ENCODE measurements at regions not wholly inside any gene's neighbourhood (a gene's known extent, or its start where the extent isn't known, plus 50 kb on each side); places are given as distances from the start of the nearest gene placed in this dataset.

GRCh38 chr4:19417256-19417655 is 834.4 kb upstream of the SLIT2 start:
- DNase-seq (ENCODE audit: low read depth, low spot score), result no peak

DNA sequence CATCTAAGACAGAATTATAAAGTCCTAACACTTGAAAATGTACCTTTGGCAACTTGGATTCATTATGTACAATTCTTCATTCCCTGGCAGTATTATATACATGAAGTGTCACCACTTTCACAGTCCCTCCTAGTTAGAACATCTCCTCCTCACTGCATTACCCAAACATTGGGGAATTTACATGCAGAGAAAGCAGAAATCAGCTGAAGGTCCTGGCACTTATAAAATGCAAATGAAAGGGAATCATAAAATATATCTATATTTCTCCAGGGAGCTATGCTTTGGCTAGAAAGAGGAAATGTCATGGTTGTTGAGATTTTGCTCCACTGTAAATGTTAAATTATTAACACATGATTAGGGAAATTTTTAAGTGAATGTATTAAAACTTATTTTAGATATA is 835.6 kb upstream of the SLIT2 start:
- no peak for DNase-seq (ENCODE audit: low read depth, low spot score)

- no peak for DNase-seq (ENCODE audit: low read depth, low spot score)
Measured at GRCh38 chr4:19408490-19408889, 843.2 kb upstream of the SLIT2 start.

DNA sequence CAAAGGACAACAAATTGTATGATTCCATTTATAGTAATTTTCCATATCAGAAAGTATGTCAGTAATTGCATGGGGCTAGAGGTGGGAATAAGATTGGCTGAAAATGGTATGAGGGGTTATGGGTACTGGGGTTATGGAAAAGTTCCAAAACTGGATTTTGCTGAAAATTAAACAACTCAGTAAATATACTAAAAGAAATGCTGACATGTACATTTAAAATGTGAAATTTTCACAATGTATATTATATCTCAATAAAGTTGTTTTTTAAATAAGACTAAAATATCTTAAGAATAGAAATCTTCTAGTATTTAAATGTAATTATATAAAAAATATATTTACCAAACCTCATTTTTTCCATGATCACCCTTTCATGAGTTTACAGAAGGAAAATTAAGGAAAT is 844.9 kb upstream of the SLIT2 start:
- DNase-seq (ENCODE audit: low read depth, low spot score), result no peak

DNA sequence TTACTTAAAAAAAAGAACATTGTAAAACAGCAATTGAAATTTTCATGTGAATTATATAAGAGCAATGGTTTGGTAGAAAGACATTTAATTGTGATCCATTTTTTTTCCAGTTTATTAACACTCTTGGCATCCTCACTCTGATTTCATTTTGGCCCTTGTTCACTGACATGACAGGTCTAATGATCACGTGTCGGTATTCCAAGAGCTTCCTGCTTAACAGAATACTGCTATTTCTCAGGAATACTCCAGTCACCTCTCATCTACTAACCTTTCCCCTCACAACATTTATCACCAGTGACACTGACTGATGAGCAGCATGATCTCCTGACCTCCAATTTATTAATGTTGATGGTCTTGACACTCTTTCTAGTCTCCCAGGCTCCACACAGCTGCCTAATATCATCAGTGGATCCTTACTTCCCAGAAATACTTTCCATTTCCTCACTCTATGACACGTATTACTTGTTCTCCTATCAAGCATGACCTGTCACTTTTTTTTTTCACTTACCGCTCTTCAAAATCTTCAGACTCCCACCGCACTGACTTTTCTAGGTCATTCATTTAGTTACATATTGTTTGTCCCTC is 847.8 kb upstream of the SLIT2 start:
- DNase-seq (ENCODE audit: low read depth, low spot score), result no peak

DNA sequence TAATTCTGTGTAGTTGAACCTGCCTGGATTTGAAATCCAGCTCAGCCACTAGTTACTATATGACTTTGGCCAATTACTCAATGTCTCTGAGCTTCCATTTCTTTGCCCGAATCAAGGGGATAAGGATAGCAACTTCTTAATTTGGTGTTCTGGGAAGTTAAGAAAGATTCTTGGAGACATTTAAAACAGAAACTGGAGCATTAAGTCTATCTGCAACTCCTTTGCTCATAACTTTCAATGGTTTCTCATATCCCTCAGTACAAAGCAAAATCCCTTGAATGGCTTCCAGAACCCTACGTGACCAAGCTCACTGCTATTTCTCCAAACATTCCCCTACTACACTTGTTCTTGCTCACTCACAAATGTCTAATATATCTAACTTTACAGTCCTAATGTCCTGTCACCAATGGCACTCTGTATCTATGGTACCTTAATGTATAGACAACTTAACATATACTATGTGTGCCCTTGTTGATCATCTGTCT is 849.1 kb upstream of the SLIT2 start:
- no peak for DNase-seq (ENCODE audit: low read depth, low spot score)

DNA sequence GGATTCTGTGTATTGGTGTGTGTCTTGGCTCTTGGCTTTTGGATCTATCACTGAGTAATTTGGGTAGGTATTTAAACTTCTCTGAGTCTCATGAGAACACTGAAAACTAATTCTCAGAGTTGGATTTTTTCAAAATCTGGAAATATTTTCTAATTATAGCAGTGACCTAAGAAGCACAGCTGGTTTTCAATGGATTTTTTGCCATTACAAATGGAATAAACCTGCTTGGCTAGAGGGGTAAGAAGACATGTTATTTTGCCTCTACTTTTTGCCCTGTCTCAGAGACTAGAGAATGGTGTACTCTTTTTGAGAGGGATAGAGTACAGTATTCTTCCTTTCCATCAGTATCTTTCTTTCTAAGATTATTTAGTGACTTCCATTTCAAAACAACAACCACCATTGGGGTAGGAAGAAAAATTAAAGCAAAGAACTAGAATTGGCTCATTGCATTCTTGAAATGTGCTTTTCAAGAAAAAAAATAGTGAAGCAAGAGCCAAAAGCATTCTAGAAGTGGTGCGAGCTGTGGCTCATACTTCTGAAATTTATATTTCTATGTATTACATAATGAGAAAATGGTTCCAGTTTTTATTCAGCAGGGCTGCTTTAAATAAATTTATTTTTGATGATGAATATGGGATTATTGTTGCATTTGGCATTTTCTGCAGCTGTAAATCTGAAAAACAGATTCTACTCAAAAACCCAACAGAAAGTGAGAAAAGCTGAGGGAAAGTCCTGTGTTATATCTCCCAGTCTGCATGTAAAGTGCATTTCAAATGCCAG is 850.2 kb upstream of the SLIT2 start:
- no peak for DNase-seq (ENCODE audit: low read depth, low spot score)

DNA sequence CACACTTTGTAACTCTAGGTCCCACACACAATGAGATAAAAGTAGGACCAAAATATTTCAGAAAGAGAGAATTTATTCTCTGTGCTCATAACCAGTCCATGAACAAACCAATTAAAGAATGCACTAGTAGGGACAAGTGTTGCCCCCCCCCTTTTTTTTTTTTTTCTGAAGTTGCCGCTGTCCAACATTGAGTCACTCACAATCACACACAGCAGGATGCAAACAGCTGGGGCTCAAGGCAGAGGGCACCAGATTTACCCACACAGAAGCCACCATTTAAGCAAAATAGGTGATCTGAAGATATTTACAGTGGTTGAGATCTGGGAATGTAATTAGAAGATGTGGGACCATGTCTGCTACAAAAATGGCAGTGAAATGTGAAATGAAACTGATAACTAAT is 850.9 kb upstream of the SLIT2 start:
- DNase-seq (ENCODE audit: low read depth, low spot score), result no peak

DNA sequence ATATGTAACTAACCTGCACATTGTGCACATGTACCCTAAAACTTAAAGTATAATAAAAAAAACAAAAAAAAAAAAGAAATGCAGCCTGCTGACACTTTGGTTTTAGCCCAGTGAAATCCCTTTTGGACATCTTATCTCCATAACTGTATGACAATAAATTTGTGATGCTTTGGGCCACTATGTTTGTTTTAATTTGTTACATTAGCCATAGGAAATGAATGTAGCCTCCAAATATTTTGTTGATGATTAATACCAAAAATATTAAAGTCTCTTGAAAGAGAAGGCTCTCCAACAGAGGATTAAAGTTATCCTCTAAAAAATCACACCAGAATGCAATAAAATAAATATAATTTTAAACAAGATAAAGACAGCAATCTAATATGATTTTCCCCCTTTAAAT is 852.7 kb upstream of the SLIT2 start:
- no peak for DNase-seq (ENCODE audit: low read depth, low spot score)

- DNase-seq (ENCODE audit: low read depth, low spot score), result no peak
Measured at GRCh38 chr4:19386786-19387185, 864.9 kb upstream of the SLIT2 start.

DNA sequence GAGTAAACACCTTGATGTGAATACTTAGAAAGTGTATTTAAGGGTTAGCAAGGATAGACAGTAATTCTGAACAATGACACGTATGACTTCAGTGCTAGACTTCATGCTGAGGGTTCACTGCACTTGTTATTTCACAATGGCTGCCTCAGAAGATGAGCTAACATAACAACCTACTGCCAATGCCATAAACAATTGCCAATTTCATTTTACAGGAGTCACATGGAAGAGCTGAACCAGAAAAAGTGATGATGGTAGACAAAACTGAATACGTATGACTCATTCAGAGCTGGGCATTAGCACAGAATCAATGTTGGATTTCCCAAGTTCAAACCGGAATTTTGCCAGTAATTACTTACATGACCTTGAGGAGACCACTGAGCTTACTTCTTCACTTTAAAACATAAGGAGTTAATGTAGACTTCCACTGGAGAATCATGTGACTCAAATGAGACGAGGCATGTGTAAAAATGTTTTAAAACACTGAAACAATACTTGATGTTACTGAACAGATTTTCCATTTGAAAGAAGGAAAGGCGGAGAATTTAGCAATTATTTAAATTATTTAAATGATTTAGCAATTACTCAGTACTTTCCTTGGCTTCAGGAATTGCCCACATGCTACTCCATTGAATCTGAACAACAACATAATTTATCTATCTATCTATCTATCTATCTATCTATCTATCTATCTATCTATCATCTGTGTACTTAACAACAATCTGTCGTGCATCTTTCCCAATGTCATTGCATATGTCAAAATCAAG is 868.5 kb upstream of the SLIT2 start:
- no peak for DNase-seq (ENCODE audit: low read depth, low spot score)

GRCh38 chr4:19381068-19381467 is 870.6 kb upstream of the SLIT2 start:
- DNase-seq (ENCODE audit: low read depth, low spot score), result no peak

DNA sequence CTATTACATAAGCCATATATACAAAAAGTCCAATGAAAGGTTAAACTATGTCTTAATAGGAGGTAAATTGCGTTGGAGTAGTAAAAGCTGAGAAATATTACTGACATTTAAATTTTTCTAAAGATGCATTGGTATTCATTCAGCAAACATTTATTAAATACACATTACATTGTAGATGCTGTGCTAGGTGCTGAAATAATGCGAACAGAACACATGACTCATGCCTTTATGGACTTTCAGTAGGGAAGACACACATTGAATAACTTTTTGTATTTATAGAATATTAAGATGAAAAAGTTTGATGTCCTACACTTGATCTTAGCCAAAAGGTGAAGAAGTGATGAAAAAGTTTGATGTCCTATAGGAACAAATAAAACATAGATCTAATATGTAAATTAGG is 871.1 kb upstream of the SLIT2 start:
- DNase-seq (ENCODE audit: low read depth, low spot score), result no peak

- no peak for DNase-seq (ENCODE audit: low read depth, low spot score)
Measured at GRCh38 chr4:19379191-19379708, 872.5 kb upstream of the SLIT2 start.

- no peak for DNase-seq (ENCODE audit: low read depth, low spot score)
Measured at GRCh38 chr4:19375931-19376330, 875.8 kb upstream of the SLIT2 start.

GRCh38 chr4:19375136-19375804 is 876.4 kb upstream of the SLIT2 start:
- DNase-seq (ENCODE audit: low read depth, low spot score), result no peak

DNA sequence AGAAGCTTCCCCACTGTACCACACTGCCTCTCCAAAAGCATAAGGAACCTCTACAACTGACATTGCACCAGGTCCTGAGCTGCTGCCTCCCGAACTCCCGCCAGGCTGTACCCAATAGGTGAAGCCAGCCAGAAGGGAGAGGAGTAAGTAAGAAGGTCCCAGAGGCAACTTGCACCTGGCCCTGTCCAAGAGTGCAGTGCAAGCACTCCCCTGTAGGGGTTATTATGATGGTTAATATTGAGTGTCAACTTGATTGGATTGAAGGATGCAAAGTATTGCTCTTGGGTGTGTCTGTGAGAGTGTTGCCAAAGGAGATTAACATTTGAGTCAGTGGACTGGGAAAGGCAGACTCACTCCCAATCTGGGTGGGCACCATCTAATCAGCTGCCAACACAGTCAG is 879.3 kb upstream of the SLIT2 start:
- DNase-seq (ENCODE audit: low read depth, low spot score), result no peak

- DNase-seq (ENCODE audit: low read depth, low spot score), result no peak
Measured at GRCh38 chr4:19368800-19369199, 882.9 kb upstream of the SLIT2 start.

DNA sequence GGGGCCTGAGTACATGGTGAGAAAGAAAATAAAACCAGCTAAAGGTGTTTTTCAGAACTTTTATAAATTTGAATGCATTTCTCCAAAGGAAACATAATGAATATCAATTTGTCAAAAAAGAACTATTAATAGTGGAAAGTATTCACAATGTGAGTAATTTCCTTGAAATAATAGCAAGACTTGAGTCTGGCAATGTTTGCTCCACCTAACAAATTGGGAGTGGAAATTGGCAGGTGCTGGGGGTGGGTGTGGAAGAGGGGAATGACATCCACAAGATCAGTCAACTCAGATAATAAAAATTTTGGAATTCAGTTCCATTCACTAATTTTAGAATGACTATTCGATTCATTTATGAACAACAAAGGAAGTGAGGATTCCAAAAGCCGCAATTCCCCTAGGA is 884.8 kb upstream of the SLIT2 start:
- DNase-seq (ENCODE audit: low read depth, low spot score), result no peak

DNA sequence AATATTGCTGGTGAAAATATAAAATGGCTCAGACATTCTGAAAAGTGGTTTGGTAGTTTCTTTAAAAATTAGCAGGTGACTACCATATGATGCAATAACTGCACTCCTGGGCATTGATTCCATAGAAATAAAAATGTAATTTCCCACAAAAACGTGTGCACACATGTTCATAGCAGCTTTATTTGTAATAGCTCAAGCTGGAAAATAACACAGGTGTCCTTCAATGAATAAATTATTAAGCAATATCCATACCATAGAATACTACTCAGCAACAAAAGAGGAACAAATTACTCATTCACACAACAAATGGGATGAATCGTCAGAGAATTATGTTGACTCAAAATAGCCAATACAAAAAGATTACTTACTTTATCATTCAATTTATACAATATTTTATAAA is 893.7 kb upstream of the SLIT2 start:
- DNase-seq (ENCODE audit: low read depth, low spot score), result no peak

DNA sequence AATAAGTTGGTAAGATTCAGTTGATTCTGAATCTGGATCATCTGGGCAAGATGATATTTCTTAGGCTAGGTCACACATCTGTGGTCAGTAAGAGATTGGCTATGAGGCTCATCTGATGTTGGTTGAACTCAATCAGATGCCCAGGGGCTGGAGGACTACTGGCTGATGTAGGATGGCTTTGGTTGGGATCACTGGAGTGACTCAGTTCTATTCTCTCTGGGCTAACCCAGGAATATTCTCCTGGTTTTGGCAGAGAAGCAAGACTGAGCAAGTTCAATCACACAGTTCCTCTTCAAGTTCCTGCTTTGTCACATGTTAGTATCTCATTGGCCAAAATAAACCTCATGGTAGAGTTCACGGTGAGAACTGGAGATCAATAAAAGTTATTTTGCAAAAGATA is 902.3 kb upstream of the SLIT2 start:
- DNase-seq (ENCODE audit: low read depth, low spot score), result no peak

- no peak for DNase-seq (ENCODE audit: low read depth, low spot score)
Measured at GRCh38 chr4:19348746-19349145, 903.0 kb upstream of the SLIT2 start.
